ENCODE measurements at regions not wholly inside any gene's neighbourhood (a gene's known extent, or its start where the extent isn't known, plus 50 kb on each side); places are given as distances from the start of the nearest gene placed in this dataset.

DNA sequence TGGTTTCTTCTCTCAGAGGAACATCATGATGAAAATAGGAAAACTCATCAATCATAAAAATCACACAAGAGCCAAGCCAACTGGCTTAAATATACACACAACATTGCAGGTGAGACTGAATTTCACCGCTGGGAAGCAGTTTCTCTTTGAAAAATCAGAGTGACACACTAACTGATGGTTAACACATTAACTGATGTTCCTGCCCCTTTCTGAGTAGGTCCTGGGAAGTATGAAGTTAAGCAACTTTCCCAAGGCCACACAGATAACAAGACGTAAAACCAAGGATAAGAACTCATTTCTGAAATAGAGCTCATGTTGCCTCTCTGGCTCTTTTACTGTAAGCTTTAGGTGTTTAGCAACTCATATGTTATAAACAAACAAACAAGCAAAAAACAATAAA lies 813.7 kb upstream of the HS3ST1 start:
- TF ChIP-seq SUZ12 (IDR thresholded peaks at IDR 0.05; ENCODE audit: extremely low read depth, insufficient read depth, insufficient read length) (no peak), ZNF274 (IDR thresholded peaks at IDR 0.05; ENCODE audit: low read depth, low read length) (no peak)

Measured in NT2/D1 (cell line).